MCF 10A (cell line): ENCODE measurements at regions not wholly inside any gene's neighbourhood (a gene's known extent, or its start where the extent isn't known, plus 50 kb on each side); places are given as distances from the start of the nearest gene placed in this dataset.
A peak's percentile ranks its signal among the peaks of the same experiment; 100 is the strongest.

Experiments used
- BruUV-seq: library from RNA; stranded (reverse); fragments of 400-500 nt; replicated peaks from 2 replicates; lab custom pipeline; 2021; lab: Mats Ljungman, UMichigan
- CTCF ChIA-PET: fragments of 300-600 bp; sonication (Branson Sonifier 250); formaldehyde crosslinking; extraction: SDS; loops from one replicate; lab custom pipeline; 2021; ENCODE audit warnings: antibody characterized with exemption, inconsistent platforms; lab: Yijun Ruan, JAX
- POLR2A ChIA-PET: fragments of 300-600, 350-650 bp; sonication (Branson Sonifier 250); formaldehyde crosslinking; extraction: SDS; loops from one replicate; lab custom pipeline; 2020; ENCODE audit warnings: antibody characterized with exemption, inconsistent platforms; lab: Yijun Ruan, JAX
- DNase-seq: peaks from one replicate; pipeline ENCODE4 v3.0.0-alpha.2; 2018; ENCODE audit not compliant: unreplicated experiment
- H3K27ac Mint-ChIP-seq: one replicate; pipeline ENCODE4 v1.8.0; 2022; ENCODE audit warnings: mild to moderate bottlenecking, low read depth, mixed read lengths; ENCODE audit not compliant: unreplicated experiment
- H3K27me3 Mint-ChIP-seq: one replicate; pipeline ENCODE4 v1.8.0; 2022; ENCODE audit warnings: mixed read lengths; ENCODE audit not compliant: insufficient read depth, unreplicated experiment
- H3K36me3 Mint-ChIP-seq: one replicate; pipeline ENCODE4 v1.8.0; 2022; ENCODE audit warnings: mild to moderate bottlenecking, moderate library complexity, mixed read lengths; ENCODE audit not compliant: insufficient read depth, unreplicated experiment
- H3K4me1 Mint-ChIP-seq: one replicate; pipeline ENCODE4 v1.8.0; 2022; ENCODE audit warnings: mixed read lengths; ENCODE audit not compliant: insufficient read depth, unreplicated experiment
- H3K4me3 Mint-ChIP-seq: one replicate; pipeline ENCODE4 v1.8.0; 2022; ENCODE audit warnings: mild to moderate bottlenecking, moderate library complexity, mixed read lengths; ENCODE audit not compliant: unreplicated experiment
- H3K9me3 Mint-ChIP-seq: one replicate; pipeline ENCODE4 v1.8.0; 2022; ENCODE audit warnings: mixed read lengths; ENCODE audit not compliant: unreplicated experiment
- CTCF ChIP-seq: fragments of 200-600 bp; IDR thresholded peaks from one replicate; pipeline ENCODE4 v1.8.0; 2022; ENCODE audit warnings: antibody characterized with exemption, mild to moderate bottlenecking; ENCODE audit not compliant: unreplicated experiment
- intact Hi-C: fragments of 100-400 bp; cut with micrococcal nuclease; formaldehyde crosslinking; loops from 2 replicates; pipeline ENCODE4 v1.14.1; 2022

DNA sequence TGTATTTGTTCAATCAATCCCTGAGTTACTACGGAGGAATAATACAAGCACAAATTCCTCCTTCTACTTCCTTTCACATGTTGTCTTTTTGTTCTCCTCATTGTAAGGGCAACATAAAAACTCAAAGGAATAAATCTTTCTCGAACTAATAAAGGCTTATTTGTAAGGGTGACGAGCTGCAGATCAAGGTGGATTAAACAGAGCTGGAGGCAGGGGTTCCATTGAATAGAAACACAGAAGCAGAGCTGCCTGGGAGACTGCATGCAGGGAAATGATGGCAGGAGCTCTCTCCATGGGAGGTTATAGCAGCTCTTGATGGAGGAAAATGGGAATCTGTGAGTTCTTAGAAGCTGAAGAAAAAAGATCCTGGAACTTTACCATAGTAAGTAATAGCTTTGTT, 160.2 kb downstream of the CYYR1 start:
- intact Hi-C loops: no loop called here
- Mint-ChIP-seq H3K4me3 (no peak overlapping the region), H3K27ac (no peak overlapping the region), H3K27me3 (no peaks in the 10 kb centered on the region), H3K9me3 (no peaks in the 10 kb centered on the region), H3K4me1 (no peaks in the 10 kb centered on the region), H3K36me3 (no peaks in the 10 kb centered on the region)
- BruUV-seq: no TSS peak
- DNase-seq: no peak
- no peak for TF ChIP-seq CTCF
- ChIA-PET CTCF (interaction anchor here (1.1 kb wide), 1 partner anchor 92 kb away, joined by 3 read pairs; no protein-coding TSS in a partner anchor), POLR2A (interaction anchor here (0.7 kb wide), 2 partner anchors 52 to 78 kb away, joined by 3 read pairs; no protein-coding TSS in a partner anchor)

DNA sequence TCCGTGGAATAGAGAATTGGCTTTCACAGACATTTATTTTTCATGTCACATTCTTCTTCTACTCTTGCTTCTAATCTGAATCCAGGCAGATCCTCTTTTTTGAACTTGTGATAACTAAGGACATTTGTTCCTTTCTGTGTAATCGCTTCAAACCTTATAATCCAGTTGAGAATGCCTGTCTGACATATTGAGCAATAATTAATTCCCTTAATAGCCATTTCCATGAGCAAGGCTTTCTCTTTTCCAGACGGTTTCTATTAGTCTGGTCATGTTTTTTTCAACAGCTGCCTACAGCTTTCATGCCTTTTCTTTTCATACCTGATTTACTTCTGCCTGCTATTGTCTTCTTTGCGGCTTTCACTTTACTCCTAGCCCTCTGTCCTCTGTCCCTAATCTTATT, 163.4 kb downstream of the CYYR1 start:
- CTCF ChIA-PET: interaction anchor here (1.0 kb wide), 1 partner anchor 24 kb away, joined by 3 read pairs; no protein-coding TSS in a partner anchor
- H3K27ac Mint-ChIP-seq: no peak overlapping the region
- H3K9me3 Mint-ChIP-seq: no peaks in the 10 kb centered on the region
- no peak for DNase-seq
- BruUV-seq: no TSS peak
- no peak for TF ChIP-seq CTCF
- no peaks in the 10 kb centered on the region for H3K27me3 Mint-ChIP-seq
- H3K4me3 Mint-ChIP-seq: no peak overlapping the region
- H3K4me1 Mint-ChIP-seq: peaks cover 14% of the 10 kb centered on the region
- POLR2A ChIA-PET: no interaction called here
- H3K36me3 Mint-ChIP-seq: no peaks in the 10 kb centered on the region
- intact Hi-C loops: loop anchor here (10.0 kb wide), 1 partner anchor 235 kb away; the partner anchor contains the start of gene APP

DNA sequence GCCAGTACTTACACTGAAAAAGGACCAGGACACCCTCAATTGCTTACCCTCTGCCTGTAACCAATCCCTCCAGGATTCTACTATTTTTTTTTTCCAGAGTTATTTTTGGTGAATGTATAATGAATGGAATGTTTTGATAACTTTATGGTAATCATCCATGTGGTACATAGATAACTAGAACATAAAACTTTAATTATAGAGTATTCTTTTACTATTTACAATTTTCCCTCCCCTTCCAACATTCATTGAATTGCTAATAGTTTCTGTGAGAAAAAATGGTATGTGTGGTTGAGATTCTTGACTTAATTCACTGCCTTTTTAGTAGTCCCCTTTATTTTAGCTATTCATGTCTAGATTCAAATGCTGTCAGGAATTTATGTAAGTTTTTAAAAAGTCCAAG, 164.6 kb downstream of the CYYR1 start:
- no peak overlapping the region for H3K27ac Mint-ChIP-seq
- no peaks in the 10 kb centered on the region for H3K36me3 Mint-ChIP-seq
- H3K4me3 Mint-ChIP-seq: no peak overlapping the region
- no peak for TF ChIP-seq CTCF
- POLR2A ChIA-PET: no interaction called here
- no TSS peak for BruUV-seq
- no peak for DNase-seq
- CTCF ChIA-PET: no interaction called here
- no peaks in the 10 kb centered on the region for H3K9me3 Mint-ChIP-seq
- no peaks in the 10 kb centered on the region for H3K27me3 Mint-ChIP-seq
- intact Hi-C loops: loop anchor here (10.0 kb wide), 1 partner anchor 234 kb away; the partner anchor contains the start of gene APP
- H3K4me1 Mint-ChIP-seq: peaks cover 14% of the 10 kb centered on the region

DNA sequence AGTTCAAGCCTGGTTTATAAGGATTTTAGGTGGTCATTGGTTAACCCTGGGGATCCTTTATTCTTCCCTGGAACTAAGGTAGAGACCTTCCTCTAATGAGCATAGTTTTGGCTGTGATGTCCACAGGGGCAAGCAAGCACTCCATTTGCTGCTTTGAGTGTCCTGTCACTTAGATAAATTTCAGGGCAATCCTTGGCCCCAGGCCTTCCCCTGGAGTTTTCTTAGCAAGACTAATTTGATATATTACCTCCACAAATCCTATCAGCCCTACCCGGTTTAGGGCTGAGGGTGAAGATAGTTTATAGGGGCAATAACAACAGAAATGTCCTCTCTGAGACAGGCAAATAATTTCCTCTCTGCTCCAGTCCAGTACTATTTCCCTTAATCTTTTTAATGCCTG, 166.6 kb downstream of the CYYR1 start:
- Mint-ChIP-seq H3K27ac (no peak overlapping the region), H3K4me1 (peaks cover 14% of the 10 kb centered on the region)
- intact Hi-C loops: loop anchor here (10.0 kb wide), 1 partner anchor 232 kb away; the partner anchor contains the start of gene APP

More for the DNA sequence above, 166.6 kb downstream of the CYYR1 start:
- ChIA-PET POLR2A (interaction anchor here (0.6 to 1.9 kb wide), 8 partner anchors 9 to 498 kb away, joined by 3 to 16 read pairs (median 5); no protein-coding TSS in a partner anchor), CTCF (interaction anchor here (0.6 to 1.1 kb wide), 3 partner anchors 7 to 310 kb away, joined by 3 read pairs; no protein-coding TSS in a partner anchor)
- Mint-ChIP-seq H3K36me3 (no peaks in the 10 kb centered on the region), H3K27me3 (no peaks in the 10 kb centered on the region), H3K4me3 (peak overlapping the region; percentile 67), H3K9me3 (no peaks in the 10 kb centered on the region)
- no peak for TF ChIP-seq CTCF
- TSS peak; percentile 58 for BruUV-seq
- no peak for DNase-seq
